Keratinocyte (primary cell): ENCODE measurements at regions not wholly inside any gene's neighbourhood (a gene's known extent, or its start where the extent isn't known, plus 50 kb on each side); places are given as distances from the start of the nearest gene placed in this dataset.

Experiments used
- EZH2 ChIP-seq: IDR thresholded peaks from one replicate; pipeline ENCODE4 v1.6.1; 2012; ENCODE audit warnings: inconsistent platforms, mild to moderate bottlenecking, low read length, moderate library complexity
- TF ChIP-seq, protein P1 (sequence below), 3 experiments: IDR thresholded peaks in 1 of 3; conservative IDR thresholded peaks in 1 of 3; optimal IDR thresholded peaks in 1 of 3; 2 replicates in 2 of 3; 3 replicates in 1 of 3; pipeline versions ENCODE3 to v1.5.1; 2011; ENCODE audit warnings: low read length in 3 of 3, mild to moderate bottlenecking in 3 of 3, moderate library complexity in 2 of 3, control low read depth in 1 of 3, inconsistent platforms in 1 of 3; ENCODE audit not compliant: insufficient read depth in 2 of 3; ENCODE audit errors: extremely low read depth in 1 of 3

DNA sequence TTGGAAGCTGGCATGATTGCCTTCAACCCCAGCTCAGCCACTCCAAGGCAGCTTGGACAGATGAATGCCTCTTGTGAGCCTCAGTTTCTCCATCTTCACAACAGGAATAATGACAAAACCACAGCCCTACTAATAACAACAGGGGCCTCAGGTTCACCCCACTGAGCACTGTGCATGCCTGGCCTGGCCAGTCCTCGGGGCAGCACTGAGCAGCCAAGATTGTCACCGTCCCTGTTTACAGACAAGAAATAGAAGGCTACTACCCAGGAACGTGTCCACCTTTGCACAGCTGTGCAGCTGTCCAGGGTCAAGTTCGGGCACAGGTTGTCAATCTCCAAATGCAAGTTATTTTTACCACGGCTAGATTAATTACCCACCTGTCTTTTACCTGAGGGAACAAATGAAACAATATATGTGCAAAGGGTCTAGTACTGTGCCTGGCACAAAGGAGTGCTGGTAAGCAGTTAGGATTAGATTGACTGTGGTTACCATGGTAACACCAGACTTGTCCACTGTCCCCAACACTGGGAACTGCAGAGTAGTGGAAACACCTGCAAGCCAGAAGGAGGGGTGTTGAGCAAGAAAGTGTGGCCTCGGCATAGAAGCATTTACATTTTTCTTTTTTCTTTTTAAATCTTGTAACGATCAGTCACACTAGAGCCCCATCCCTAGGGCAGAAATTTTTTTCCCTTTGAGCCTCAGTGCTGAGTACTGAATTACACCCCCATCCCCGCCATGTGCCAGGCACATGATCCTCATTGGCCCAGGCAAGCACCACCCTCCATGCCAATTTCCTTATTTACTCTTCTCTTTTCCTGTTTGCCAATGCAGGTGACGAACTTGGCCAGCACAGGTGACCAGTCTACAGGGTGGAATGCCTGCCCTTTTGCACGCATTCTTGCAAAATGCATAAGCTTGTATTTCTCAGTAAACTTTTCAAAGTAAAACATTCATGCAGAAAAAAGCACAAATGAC is 66.3 kb upstream of the SLC6A6 start:
- TF ChIP-seq, protein P1, sequence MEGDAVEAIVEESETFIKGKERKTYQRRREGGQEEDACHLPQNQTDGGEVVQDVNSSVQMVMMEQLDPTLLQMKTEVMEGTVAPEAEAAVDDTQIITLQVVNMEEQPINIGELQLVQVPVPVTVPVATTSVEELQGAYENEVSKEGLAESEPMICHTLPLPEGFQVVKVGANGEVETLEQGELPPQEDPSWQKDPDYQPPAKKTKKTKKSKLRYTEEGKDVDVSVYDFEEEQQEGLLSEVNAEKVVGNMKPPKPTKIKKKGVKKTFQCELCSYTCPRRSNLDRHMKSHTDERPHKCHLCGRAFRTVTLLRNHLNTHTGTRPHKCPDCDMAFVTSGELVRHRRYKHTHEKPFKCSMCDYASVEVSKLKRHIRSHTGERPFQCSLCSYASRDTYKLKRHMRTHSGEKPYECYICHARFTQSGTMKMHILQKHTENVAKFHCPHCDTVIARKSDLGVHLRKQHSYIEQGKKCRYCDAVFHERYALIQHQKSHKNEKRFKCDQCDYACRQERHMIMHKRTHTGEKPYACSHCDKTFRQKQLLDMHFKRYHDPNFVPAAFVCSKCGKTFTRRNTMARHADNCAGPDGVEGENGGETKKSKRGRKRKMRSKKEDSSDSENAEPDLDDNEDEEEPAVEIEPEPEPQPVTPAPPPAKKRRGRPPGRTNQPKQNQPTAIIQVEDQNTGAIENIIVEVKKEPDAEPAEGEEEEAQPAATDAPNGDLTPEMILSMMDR (optimal IDR thresholded peaks at IDR 0.05 in 1 of 3, IDR thresholded peaks at IDR 0.05 in 1 of 3, conservative IDR thresholded peaks at IDR 0.05 in 1 of 3; ENCODE audit: extremely low read depth in 1 of 3, insufficient read depth in 2 of 3, low read length in 3 of 3): no peak
- no peak for TF ChIP-seq EZH2
